HepG2 (cell line): ENCODE measurements at regions not wholly inside any gene's neighbourhood (a gene's known extent, or its start where the extent isn't known, plus 50 kb on each side); places are given as distances from the start of the nearest gene placed in this dataset.

ENCODE experiments used
- CEBPB ChIP-seq: IDR thresholded peaks from 2 replicates; pipeline ENCODE4 v1.6.1; 2011; ENCODE audit warnings: low read depth, low read length, improper control_type of control experiment, borderline replicate concordance
- CREB1 ChIP-seq, 2 experiments: fragments of 450-650 bp in 1 of 2; IDR thresholded peaks; 2 replicates each; pipeline ENCODE4 v1.6.1; 2016 to 2017; ENCODE audit warnings: control low read depth in 1 of 2, mild to moderate bottlenecking in 1 of 2, missing compliant biosample characterization in 1 of 2, missing genetic modification characterization in 1 of 2
- CTCF ChIP-seq: sonication (generic); formaldehyde crosslinking; IDR thresholded peaks from 2 replicates; pipeline ENCODE4 v1.5.0; 2020; ENCODE audit warnings: mild to moderate bottlenecking, missing genetic modification reagents, moderate library complexity
- HNRNPL ChIP-seq: fragments of 200-400 bp; formaldehyde crosslinking; IDR thresholded peaks from 2 replicates; pipeline ENCODE4 v1.6.1; 2017; ENCODE audit warnings: mild to moderate bottlenecking, low read depth, low read length
- HOXA7 ChIP-seq: sonication (generic); formaldehyde crosslinking; IDR thresholded peaks from 2 replicates; pipeline ENCODE4 v1.8.1; 2022; ENCODE audit warnings: mild to moderate bottlenecking, missing genetic modification reagents, moderate library complexity
- KAT8 ChIP-seq: IDR thresholded peaks from 2 replicates; pipeline ENCODE4 v1.6.1; 2016; ENCODE audit warnings: missing genetic modification reagents, missing compliant biosample characterization
- SAP130 ChIP-seq: IDR thresholded peaks from 2 replicates; pipeline ENCODE4 v1.6.1; 2016; ENCODE audit warnings: low read depth
- TP53 ChIP-seq: sonication (generic); formaldehyde crosslinking; conservative IDR thresholded peaks from 2 replicates; pipeline ENCODE4 v1.4.0; 2020; ENCODE audit warnings: missing genetic modification reagents
- ZBTB20 ChIP-seq: sonication (generic); formaldehyde crosslinking; IDR thresholded peaks from 2 replicates; pipeline ENCODE4 v1.8.1; 2023; ENCODE audit warnings: missing genetic modification reagents, low read depth, mild to moderate bottlenecking, borderline replicate concordance
- ZNF770 ChIP-seq: sonication (generic); formaldehyde crosslinking; IDR thresholded peaks from 2 replicates; pipeline ENCODE4 v1.5.0; 2020; ENCODE audit warnings: mild to moderate bottlenecking, missing genetic modification reagents

GRCh38 chr9:106149956-106150355 is 455.6 kb downstream of the TMEM38B start:
- TF ChIP-seq HOXA7 (CRISPR knock-in tag) (no peak), CEBPB (no peak), ZNF770 (no peak), ZBTB20 (CRISPR knock-in tag) (no peak), HNRNPL (no peak), CREB1 (IDR thresholded peaks at IDR 0.05) (no peak), CREB1 (CRISPR knock-in tag; IDR thresholded peaks at IDR 0.05) (no peak), SAP130 (no peak), CTCF (no peak), TP53 (no peak), KAT8 (CRISPR knock-in tag) (no peak)
